NT2/D1 (cell line): ENCODE measurements at regions not wholly inside any gene's neighbourhood (a gene's known extent, or its start where the extent isn't known, plus 50 kb on each side); places are given as distances from the start of the nearest gene placed in this dataset.

ENCODE experiments used
- SUZ12 ChIP-seq: IDR thresholded peaks from 2 replicates; pipeline ENCODE4 v1.6.1; 2011; ENCODE audit not compliant: insufficient read length, insufficient read depth; ENCODE audit errors: extremely low read depth
- ZNF274 ChIP-seq: IDR thresholded peaks from 2 replicates; pipeline ENCODE4 v1.6.1; 2011; ENCODE audit warnings: mild to moderate bottlenecking, low read depth, low read length

DNA sequence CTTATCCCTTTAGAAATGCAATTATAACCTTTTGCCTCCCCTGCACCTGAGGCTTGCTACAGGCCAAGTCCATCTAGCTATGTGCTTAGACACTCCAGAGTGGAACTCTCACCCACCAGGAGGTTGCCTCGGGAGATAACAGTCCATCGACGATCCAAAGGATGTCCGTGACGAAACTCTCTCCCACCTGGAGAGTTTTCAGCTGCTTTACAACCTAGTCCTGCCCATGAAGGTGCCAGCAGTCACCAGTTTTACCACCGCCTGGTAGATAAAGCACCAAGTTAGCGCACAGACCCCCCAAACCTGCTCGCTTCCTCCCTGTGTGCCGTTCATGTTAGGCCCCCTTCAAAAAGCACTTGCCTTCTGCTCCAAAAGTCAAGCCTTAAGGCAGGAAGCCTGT lies 53.1 kb upstream of the SHISAL1 start:
- no peak for TF ChIP-seq ZNF274
- no peak for TF ChIP-seq SUZ12
